Endothelial cell of umbilical vein (primary cell): ENCODE measurements at regions not wholly inside any gene's neighbourhood (a gene's known extent, or its start where the extent isn't known, plus 50 kb on each side); places are given as distances from the start of the nearest gene placed in this dataset.

Source experiments
- BruUV-seq: library from RNA; stranded (reverse); fragments of 400-500 nt; replicated peaks from 2 replicates; lab custom pipeline; 2021; lab: Mats Ljungman, UMichigan
- CTCF ChIA-PET: fragments of 300-600, 350-600 bp; sonication (Branson Sonifier 250); formaldehyde crosslinking; loops from one replicate; lab custom pipeline; 2021; ENCODE audit warnings: antibody characterized with exemption, inconsistent platforms; lab: Charles Lee
- POLR2A ChIA-PET: fragments of 300-600, 350-600 bp; sonication (Branson Sonifier 250); formaldehyde crosslinking; loops from one replicate; lab custom pipeline; 2021; ENCODE audit warnings: antibody characterized with exemption, inconsistent platforms; lab: Charles Lee
- DNase-seq: peaks from one replicate; pipeline ENCODE4 v3.0.0-alpha.2; 2011; ENCODE audit warnings: low read depth, low spot score
- FAIRE-seq: peaks from 2 replicates; lab custom pipeline; 2011; peaks lifted over from hg19 to GRCh38; lab: Jason Lieb, UNC
- H2AFZ ChIP-seq: 2 replicates; pipeline ENCODE4 v1.6.0; 2012; ENCODE audit warnings: low read depth, low read length, control low read depth, inconsistent platforms
- H3K27ac ChIP-seq: 2 replicates; pipeline ENCODE4 v1.5.1; 2011; ENCODE audit warnings: low read depth, mild to moderate bottlenecking, control low read depth, low read length, moderate library complexity; ENCODE audit not compliant: insufficient read depth
- H3K27me3 ChIP-seq, 2 experiments: 2 replicates each; pipeline versions ENCODE4 v1.6.0 to v1.6.1; 2011; ENCODE audit warnings: low read length in 2 of 2, mixed read lengths in 1 of 2; ENCODE audit not compliant: control insufficient read depth in 2 of 2, insufficient read depth in 2 of 2
- H3K36me3 ChIP-seq, 2 experiments: 2 replicates in 1 of 2; 3 replicates in 1 of 2; pipeline ENCODE4 v1.5.1; 2011; ENCODE audit warnings: low read length in 2 of 2, mild to moderate bottlenecking in 1 of 2, moderate library complexity in 1 of 2; ENCODE audit not compliant: control insufficient read depth in 2 of 2, insufficient read depth in 2 of 2; ENCODE audit errors: extremely low read depth in 1 of 2
- H3K4me1 ChIP-seq: 3 replicates; pipeline ENCODE4 v1.5.1; 2011; ENCODE audit warnings: mild to moderate bottlenecking, low read length; ENCODE audit not compliant: control insufficient read depth, insufficient read depth; ENCODE audit errors: extremely low read depth
- H3K4me2 ChIP-seq: 2 replicates; pipeline ENCODE4 v1.6.1; 2011; ENCODE audit warnings: low read length, control low read depth, mixed read lengths; ENCODE audit not compliant: insufficient read depth
- H3K4me3 ChIP-seq, 3 experiments: fragments of 200-600 bp in 1 of 3; sonication (generic), shearing (Covaris generic) in 1 of 3; replicated peaks in 1 of 3; 2 replicates each; pipeline ENCODE4 v1.5.1; 2011 to 2016; ENCODE audit warnings: control low read depth in 3 of 3, low read length in 3 of 3, mild to moderate bottlenecking in 2 of 3, inconsistent platforms in 1 of 3, low read depth in 1 of 3, moderate library complexity in 1 of 3; ENCODE audit not compliant: insufficient read depth in 1 of 3
- H3K79me2 ChIP-seq: 2 replicates; pipeline ENCODE4 v1.6.0; 2012; ENCODE audit warnings: low read length, inconsistent platforms; ENCODE audit not compliant: control insufficient read depth, insufficient read depth
- H3K9ac ChIP-seq: replicated peaks from 2 replicates; pipeline ENCODE3; 2011; ENCODE audit warnings: low read length, control low read depth; ENCODE audit not compliant: insufficient read depth; ENCODE audit errors: extremely low read depth
- H3K9me1 ChIP-seq: replicated peaks from 3 replicates; pipeline ENCODE4 v1.6.0; 2011; ENCODE audit warnings: mild to moderate bottlenecking, low read length; ENCODE audit not compliant: control insufficient read depth, insufficient read depth; ENCODE audit errors: extremely low read depth
- H3K9me3 ChIP-seq: replicated peaks from 2 replicates; pipeline ENCODE4 v1.5.1; 2012; ENCODE audit warnings: low read length, inconsistent platforms; ENCODE audit not compliant: control insufficient read depth, insufficient read depth
- H4K20me1 ChIP-seq: replicated peaks from 2 replicates; pipeline ENCODE3; 2011; ENCODE audit warnings: mild to moderate bottlenecking, low read length; ENCODE audit not compliant: control insufficient read depth, insufficient read depth; ENCODE audit errors: extremely low read depth
- CTCF ChIP-seq, 2 donors: IDR thresholded peaks; 1 replicate in 1 of 2; 2 replicates in 1 of 2; pipeline ENCODE4 v1.5.1; 2011; ENCODE audit warnings: low read length in 2 of 2, mild to moderate bottlenecking in 2 of 2, moderate library complexity in 2 of 2, control low read depth in 1 of 2, inconsistent platforms in 1 of 2, low read depth in 1 of 2; ENCODE audit not compliant: insufficient read depth in 1 of 2; ENCODE audit errors: extremely low read depth in 1 of 2
- EZH2 ChIP-seq: IDR thresholded peaks from 2 replicates; pipeline ENCODE4 v1.6.1; 2012; ENCODE audit warnings: borderline replicate concordance, low read depth, mild to moderate bottlenecking, moderate library complexity, low read length, inconsistent platforms; ENCODE audit not compliant: severe bottlenecking
- FOS ChIP-seq: IDR thresholded peaks from 2 replicates; pipeline ENCODE4 v1.6.1; 2011; ENCODE audit warnings: mild to moderate bottlenecking, low read length, moderate library complexity, borderline replicate concordance; ENCODE audit not compliant: insufficient read depth
- GATA2 ChIP-seq: IDR thresholded peaks from 2 replicates; pipeline ENCODE4 v1.7.0; 2011; ENCODE audit warnings: low read depth, mild to moderate bottlenecking, moderate library complexity, mixed read lengths, low read length; ENCODE audit not compliant: insufficient read length, insufficient read depth
- JUN ChIP-seq: IDR thresholded peaks from 2 replicates; pipeline ENCODE4 v1.6.1; 2011; ENCODE audit warnings: borderline replicate concordance, low read depth; ENCODE audit not compliant: insufficient read length, insufficient read depth
- MAX ChIP-seq: IDR thresholded peaks from 2 replicates; pipeline ENCODE4 v1.6.1; 2011; ENCODE audit not compliant: insufficient read depth, insufficient read length
- MYC ChIP-seq: IDR thresholded peaks from one replicate; pipeline ENCODE4 v1.6.1; 2011; ENCODE audit warnings: mild to moderate bottlenecking, low read depth, low read length
- POLR2A ChIP-seq: IDR thresholded peaks from 2 replicates; pipeline ENCODE4 v1.6.1; 2012; ENCODE audit warnings: low read depth, mild to moderate bottlenecking, control low read depth, low read length
- POLR2AphosphoS5 ChIP-seq: IDR thresholded peaks from 2 replicates; pipeline ENCODE4 v1.6.1; 2012; ENCODE audit warnings: low read depth, mild to moderate bottlenecking, control low read depth, low read length, moderate library complexity; ENCODE audit not compliant: insufficient read depth
- dilution Hi-C: fragments of 300-500 bp; cut with MboI; formaldehyde crosslinking; loops from one replicate; pipeline ENCODE4 v1.15.0; 2019; ENCODE audit warnings: low sequenced_read_pairs; ENCODE audit not compliant: extremely low pct_ligation_motif_present
- intact Hi-C: fragments of 100-400 bp; cut with micrococcal nuclease; formaldehyde crosslinking; loops from one replicate; pipeline ENCODE4 v1.10.0; 2022

GRCh38 chr15:69634860-69635259 is 182.2 kb downstream of the RPLP1 start:
- no peak for FAIRE-seq
- dilution Hi-C loops, result no loop called here
- Histone ChIP-seq H3K36me3 (no peaks in the 10 kb centered on the region), H2AFZ (no peak overlapping the region), H3K4me2 (no peak overlapping the region), H3K79me2 (no peaks in the 10 kb centered on the region), H3K9ac (no peak overlapping the region), H4K20me1 (no peaks in the 10 kb centered on the region), H3K4me1 (no peaks in the 10 kb centered on the region), H3K27me3 (peaks cover 0 to 2% of the 10 kb centered on the region in 2 experiments), H3K9me1 (no peaks in the 10 kb centered on the region), H3K4me3 (no peak overlapping the region), H3K27ac (no peak overlapping the region), H3K9me3 (no peaks in the 10 kb centered on the region)
- ChIA-PET CTCF (no interaction called here), POLR2A (no interaction called here)
- BruUV-seq, result no TSS peak
- intact Hi-C loops, result no loop called here
- TF ChIP-seq GATA2 (no peak), FOS (no peak), MAX (no peak), POLR2AphosphoS5 (no peak), EZH2 (no peak), POLR2A (no peak), JUN (no peak), MYC (no peak)
- no peak for DNase-seq

GRCh38 chr15:69636169-69636915 is 183.7 kb downstream of the RPLP1 start:
- Histone ChIP-seq H2AFZ (no peak overlapping the region), H3K9me1 (no peaks in the 10 kb centered on the region), H3K79me2 (no peaks in the 10 kb centered on the region), H3K27me3 (peaks cover 0 to 2% of the 10 kb centered on the region in 2 experiments), H3K9me3 (no peaks in the 10 kb centered on the region), H4K20me1 (no peaks in the 10 kb centered on the region), H3K27ac (no peak overlapping the region), H3K36me3 (no peaks in the 10 kb centered on the region), H3K4me3 (no peak overlapping the region), H3K9ac (no peak overlapping the region), H3K4me2 (no peak overlapping the region), H3K4me1 (no peaks in the 10 kb centered on the region)
- ChIA-PET CTCF (no interaction called here), POLR2A (no interaction called here)
- dilution Hi-C loops, result no loop called here
- no peak for TF ChIP-seq GATA2
- TF ChIP-seq CTCF (IDR thresholded peaks at IDR 0.05; ENCODE audit: extremely low read depth in 1 of 2, insufficient read depth in 1 of 2, low read depth in 1 of 2, low read length in 2 of 2), result no peak
- TF ChIP-seq JUN, result no peak
- no peak for TF ChIP-seq POLR2AphosphoS5
- no peak for TF ChIP-seq POLR2A
- no peak for TF ChIP-seq EZH2
- TF ChIP-seq FOS, result no peak
- TF ChIP-seq MAX, result no peak
- TF ChIP-seq MYC, result no peak
- DNase-seq (no peak), FAIRE-seq (no peak)
- BruUV-seq, result no TSS peak
- intact Hi-C loops, result no loop called here
